GM18868 (cell line): ENCODE measurements at regions not wholly inside any gene's neighbourhood (a gene's known extent, or its start where the extent isn't known, plus 50 kb on each side); places are given as distances from the start of the nearest gene placed in this dataset.

Experiments
- ATAC-seq: cut with Tn5 transposase; IDR thresholded peaks from one replicate; pipeline ENCODE4 v1.9.1; 2021; ENCODE audit warnings: mild to moderate bottlenecking, moderate library complexity; ENCODE audit not compliant: unreplicated experiment

GRCh38 chr4:57442831-57443291 is 332.7 kb upstream of the IGFBP7 start:
- ATAC-seq, result peak; percentile 82

GRCh38 chr4:57442241-57442640 is 332.1 kb upstream of the IGFBP7 start:
- no peak for ATAC-seq

GRCh38 chr4:57437649-57438048 is 327.5 kb upstream of the IGFBP7 start:
- no peak for ATAC-seq

- no peak for ATAC-seq
Observed at GRCh38 chr4:57435300-57435699, 325.1 kb upstream of the IGFBP7 start.

- ATAC-seq, result no peak
Observed at GRCh38 chr4:57430726-57431125, 320.5 kb upstream of the IGFBP7 start.

GRCh38 chr4:57426779-57427395 is 316.7 kb upstream of the IGFBP7 start:
- ATAC-seq, result peak; percentile 95

- ATAC-seq, result no peak
Observed at GRCh38 chr4:57425610-57426009, 315.4 kb upstream of the IGFBP7 start.

- no peak for ATAC-seq
Observed at GRCh38 chr4:57424232-57424897, 314.2 kb upstream of the IGFBP7 start.

GRCh38 chr4:57418133-57418532 is 307.9 kb upstream of the IGFBP7 start:
- no peak for ATAC-seq

- ATAC-seq, result no peak
Observed at GRCh38 chr4:57412259-57413054, 302.3 kb upstream of the IGFBP7 start.

- no peak for ATAC-seq
Observed at GRCh38 chr4:57410331-57411052, 300.3 kb upstream of the IGFBP7 start.

- no peak for ATAC-seq
Observed at GRCh38 chr4:57405359-57405758, 295.2 kb upstream of the IGFBP7 start.

- ATAC-seq, result no peak
Observed at GRCh38 chr4:57404483-57404882, 294.3 kb upstream of the IGFBP7 start.

GRCh38 chr4:57403591-57403990 is 293.4 kb upstream of the IGFBP7 start:
- no peak for ATAC-seq

GRCh38 chr4:57401586-57401985 is 291.4 kb upstream of the IGFBP7 start:
- no peak for ATAC-seq

- no peak for ATAC-seq
Observed at GRCh38 chr4:57378766-57379165, 268.6 kb upstream of the IGFBP7 start.

- no peak for ATAC-seq
Observed at GRCh38 chr4:57374866-57375595, 264.8 kb upstream of the IGFBP7 start.

- no peak for ATAC-seq
Observed at GRCh38 chr4:57373991-57374390, 263.8 kb upstream of the IGFBP7 start.

GRCh38 chr4:57371671-57372070 is 261.5 kb upstream of the IGFBP7 start:
- no peak for ATAC-seq

GRCh38 chr4:57370691-57371090 is 260.5 kb upstream of the IGFBP7 start:
- ATAC-seq, result no peak

GRCh38 chr4:57369446-57369845 is 259.3 kb upstream of the IGFBP7 start:
- ATAC-seq, result no peak
